WTC11 (cell line): ENCODE measurements at regions not wholly inside any gene's neighbourhood (a gene's known extent, or its start where the extent isn't known, plus 50 kb on each side); places are given as distances from the start of the nearest gene placed in this dataset.

Experiments
- NFATC4 ChIP-seq: fragments of 250-450 bp; sonication (Bioruptor Pico); IDR thresholded peaks from 2 replicates; pipeline ENCODE4 v1.9.0; 2021; ENCODE audit warnings: mild to moderate bottlenecking
- TEAD1 ChIP-seq: sonication (generic); formaldehyde crosslinking; IDR thresholded peaks from 2 replicates; pipeline ENCODE4 v1.8.0; 2022; ENCODE audit warnings: mild to moderate bottlenecking, missing genetic modification reagents
- TF ChIP-seq, protein P1 (sequence below): fragments of 200-600 bp; IDR thresholded peaks from 2 replicates; pipeline ENCODE4 v1.8.0; 2022; ENCODE audit warnings: antibody characterized with exemption
- TF ChIP-seq, protein P2 (sequence below): sonication (generic); formaldehyde crosslinking; IDR thresholded peaks from 2 replicates; pipeline ENCODE4 v1.8.1; 2023; ENCODE audit warnings: mild to moderate bottlenecking, missing genetic modification reagents
- TF ChIP-seq, protein P3 (sequence below): sonication (generic); formaldehyde crosslinking; IDR thresholded peaks from 2 replicates; pipeline ENCODE4 v1.8.0; 2022; ENCODE audit warnings: mild to moderate bottlenecking, missing genetic modification reagents

DNA sequence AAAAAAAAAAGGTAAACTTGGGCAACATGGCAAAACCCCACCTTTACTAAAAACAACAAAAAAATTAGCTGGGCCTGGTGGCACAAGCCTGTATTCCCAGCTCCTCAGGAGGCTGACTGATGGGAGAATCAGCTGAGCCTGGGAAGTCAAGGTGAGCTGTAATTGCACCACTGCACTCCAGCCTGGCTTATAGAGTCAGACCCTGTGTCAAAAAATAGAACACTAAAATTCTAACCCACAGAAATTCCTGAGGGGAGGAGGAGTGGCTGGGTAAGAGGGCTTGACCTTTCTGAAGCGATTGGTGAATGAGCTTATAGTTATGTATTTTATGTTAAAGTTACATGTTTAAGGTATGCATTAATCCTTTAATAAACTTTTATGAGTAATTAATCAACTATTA, 53.3 kb downstream of the FAT3 start:
- TF ChIP-seq, protein P1, sequence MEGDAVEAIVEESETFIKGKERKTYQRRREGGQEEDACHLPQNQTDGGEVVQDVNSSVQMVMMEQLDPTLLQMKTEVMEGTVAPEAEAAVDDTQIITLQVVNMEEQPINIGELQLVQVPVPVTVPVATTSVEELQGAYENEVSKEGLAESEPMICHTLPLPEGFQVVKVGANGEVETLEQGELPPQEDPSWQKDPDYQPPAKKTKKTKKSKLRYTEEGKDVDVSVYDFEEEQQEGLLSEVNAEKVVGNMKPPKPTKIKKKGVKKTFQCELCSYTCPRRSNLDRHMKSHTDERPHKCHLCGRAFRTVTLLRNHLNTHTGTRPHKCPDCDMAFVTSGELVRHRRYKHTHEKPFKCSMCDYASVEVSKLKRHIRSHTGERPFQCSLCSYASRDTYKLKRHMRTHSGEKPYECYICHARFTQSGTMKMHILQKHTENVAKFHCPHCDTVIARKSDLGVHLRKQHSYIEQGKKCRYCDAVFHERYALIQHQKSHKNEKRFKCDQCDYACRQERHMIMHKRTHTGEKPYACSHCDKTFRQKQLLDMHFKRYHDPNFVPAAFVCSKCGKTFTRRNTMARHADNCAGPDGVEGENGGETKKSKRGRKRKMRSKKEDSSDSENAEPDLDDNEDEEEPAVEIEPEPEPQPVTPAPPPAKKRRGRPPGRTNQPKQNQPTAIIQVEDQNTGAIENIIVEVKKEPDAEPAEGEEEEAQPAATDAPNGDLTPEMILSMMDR: no peak
- TF ChIP-seq NFATC4 (CRISPR knock-in tag) (no peak), TEAD1 (CRISPR knock-in tag) (no peak)
- TF ChIP-seq, protein P2, sequence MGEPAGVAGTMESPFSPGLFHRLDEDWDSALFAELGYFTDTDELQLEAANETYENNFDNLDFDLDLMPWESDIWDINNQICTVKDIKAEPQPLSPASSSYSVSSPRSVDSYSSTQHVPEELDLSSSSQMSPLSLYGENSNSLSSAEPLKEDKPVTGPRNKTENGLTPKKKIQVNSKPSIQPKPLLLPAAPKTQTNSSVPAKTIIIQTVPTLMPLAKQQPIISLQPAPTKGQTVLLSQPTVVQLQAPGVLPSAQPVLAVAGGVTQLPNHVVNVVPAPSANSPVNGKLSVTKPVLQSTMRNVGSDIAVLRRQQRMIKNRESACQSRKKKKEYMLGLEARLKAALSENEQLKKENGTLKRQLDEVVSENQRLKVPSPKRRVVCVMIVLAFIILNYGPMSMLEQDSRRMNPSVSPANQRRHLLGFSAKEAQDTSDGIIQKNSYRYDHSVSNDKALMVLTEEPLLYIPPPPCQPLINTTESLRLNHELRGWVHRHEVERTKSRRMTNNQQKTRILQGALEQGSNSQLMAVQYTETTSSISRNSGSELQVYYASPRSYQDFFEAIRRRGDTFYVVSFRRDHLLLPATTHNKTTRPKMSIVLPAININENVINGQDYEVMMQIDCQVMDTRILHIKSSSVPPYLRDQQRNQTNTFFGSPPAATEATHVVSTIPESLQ (CRISPR knock-in tag): no peak
- TF ChIP-seq, protein P3, sequence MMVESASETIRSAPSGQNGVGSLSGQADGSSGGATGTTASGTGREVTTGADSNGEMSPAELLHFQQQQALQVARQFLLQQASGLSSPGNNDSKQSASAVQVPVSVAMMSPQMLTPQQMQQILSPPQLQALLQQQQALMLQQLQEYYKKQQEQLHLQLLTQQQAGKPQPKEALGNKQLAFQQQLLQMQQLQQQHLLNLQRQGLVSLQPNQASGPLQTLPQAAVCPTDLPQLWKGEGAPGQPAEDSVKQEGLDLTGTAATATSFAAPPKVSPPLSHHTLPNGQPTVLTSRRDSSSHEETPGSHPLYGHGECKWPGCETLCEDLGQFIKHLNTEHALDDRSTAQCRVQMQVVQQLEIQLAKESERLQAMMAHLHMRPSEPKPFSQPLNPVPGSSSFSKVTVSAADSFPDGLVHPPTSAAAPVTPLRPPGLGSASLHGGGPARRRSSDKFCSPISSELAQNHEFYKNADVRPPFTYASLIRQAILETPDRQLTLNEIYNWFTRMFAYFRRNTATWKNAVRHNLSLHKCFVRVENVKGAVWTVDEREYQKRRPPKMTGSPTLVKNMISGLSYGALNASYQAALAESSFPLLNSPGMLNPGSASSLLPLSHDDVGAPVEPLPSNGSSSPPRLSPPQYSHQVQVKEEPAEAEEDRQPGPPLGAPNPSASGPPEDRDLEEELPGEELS: no peak
